Activated CD4-positive, alpha-beta memory T cell treated with anti-CD3 and anti-CD28 coated beads, Interleukin-2, amount 10 ng/mL, durations not matched to agents 7 days and 5 days (primary cell): ENCODE measurements at regions not wholly inside any gene's neighbourhood (a gene's known extent, or its start where the extent isn't known, plus 50 kb on each side); places are given as distances from the start of the nearest gene placed in this dataset.

Experiments used
- CTCF ChIA-PET: fragments of 350-600 bp; sonication (Branson Sonifier 250); formaldehyde crosslinking; loops from one replicate; lab custom pipeline; 2021; ENCODE audit warnings: antibody characterized with exemption, inconsistent platforms; lab: Charles Lee
- POLR2A ChIA-PET: fragments of 350-600 bp; sonication (Branson Sonifier 250); formaldehyde crosslinking; loops from one replicate; lab custom pipeline; 2021; ENCODE audit warnings: antibody characterized with exemption; lab: Charles Lee
- DNase-seq: peaks from one replicate; pipeline ENCODE4 v3.0.0-alpha.2; 2020
- H3K27ac Mint-ChIP-seq: one replicate; pipeline ENCODE4 v1.8.0; 2021; ENCODE audit warnings: mild to moderate bottlenecking, mixed read lengths
- H3K27me3 Mint-ChIP-seq: one replicate; pipeline ENCODE4 v1.8.0; 2021; ENCODE audit warnings: mixed read lengths
- H3K36me3 Mint-ChIP-seq: one replicate; pipeline ENCODE4 v1.8.0; 2021; ENCODE audit warnings: low read depth, mixed read lengths
- H3K4me1 Mint-ChIP-seq: one replicate; pipeline ENCODE4 v1.8.0; 2021; ENCODE audit warnings: mixed read lengths
- H3K4me3 Mint-ChIP-seq: one replicate; pipeline ENCODE4 v1.8.0; 2021; ENCODE audit warnings: mild to moderate bottlenecking, mixed read lengths
- H3K9me3 Mint-ChIP-seq: one replicate; pipeline ENCODE4 v1.8.0; 2021; ENCODE audit warnings: mixed read lengths

- H3K27ac Mint-ChIP-seq: no peak overlapping the region
- DNase-seq: no peak
- H3K4me3 Mint-ChIP-seq: no peak overlapping the region
- ChIA-PET CTCF (interaction anchor here (1.1 kb wide), 1 partner anchor 15 kb away, joined by 3 read pairs; no protein-coding TSS in a partner anchor), POLR2A (interaction anchor here (0.8 kb wide), 1 partner anchor 273 kb away, joined by 3 read pairs; the partner anchor contains the start of gene KLF6)
- no peaks in the 10 kb centered on the region for H3K36me3 Mint-ChIP-seq
- H3K9me3 Mint-ChIP-seq: no peaks in the 10 kb centered on the region
- no peaks in the 10 kb centered on the region for H3K27me3 Mint-ChIP-seq
- H3K4me1 Mint-ChIP-seq: peaks cover 29% of the 10 kb centered on the region
Measured at GRCh38 chr10:4057725-4058513, 272.9 kb upstream of the KLF6 start.

- CTCF ChIA-PET: interaction anchor here (1.1 kb wide), 1 partner anchor 16 kb away, joined by 3 read pairs; no protein-coding TSS in a partner anchor
- H3K4me1 Mint-ChIP-seq: peaks cover 26% of the 10 kb centered on the region
- H3K4me3 Mint-ChIP-seq: no peak overlapping the region
- H3K27ac Mint-ChIP-seq: no peak overlapping the region
- POLR2A ChIA-PET: interaction anchor here (0.8 kb wide), 1 partner anchor 272 kb away, joined by 3 read pairs; the partner anchor contains the start of gene KLF6
- no peaks in the 10 kb centered on the region for H3K27me3 Mint-ChIP-seq
- H3K9me3 Mint-ChIP-seq: no peaks in the 10 kb centered on the region
- no peak for DNase-seq
- H3K36me3 Mint-ChIP-seq: no peaks in the 10 kb centered on the region
Measured at GRCh38 chr10:4057021-4057420, 272.0 kb upstream of the KLF6 start.

- CTCF ChIA-PET: no interaction called here
- Mint-ChIP-seq H3K4me3 (no peak overlapping the region), H3K27ac (no peak overlapping the region), H3K4me1 (peaks cover 10% of the 10 kb centered on the region), H3K36me3 (no peaks in the 10 kb centered on the region), H3K27me3 (no peaks in the 10 kb centered on the region), H3K9me3 (no peaks in the 10 kb centered on the region)
- no peak for DNase-seq
- POLR2A ChIA-PET: no interaction called here
Measured at GRCh38 chr10:4054656-4055435, 269.8 kb upstream of the KLF6 start.

GRCh38 chr10:4053940-4054339 is 268.9 kb upstream of the KLF6 start:
- no peaks in the 10 kb centered on the region for H3K36me3 Mint-ChIP-seq
- H3K4me3 Mint-ChIP-seq: no peak overlapping the region
- peaks cover 4% of the 10 kb centered on the region for H3K4me1 Mint-ChIP-seq
- no peaks in the 10 kb centered on the region for H3K9me3 Mint-ChIP-seq
- H3K27me3 Mint-ChIP-seq: no peaks in the 10 kb centered on the region
- no peak overlapping the region for H3K27ac Mint-ChIP-seq
- DNase-seq: no peak
- POLR2A ChIA-PET: no interaction called here
- CTCF ChIA-PET: no interaction called here

GRCh38 chr10:4051641-4052151 is 266.7 kb upstream of the KLF6 start:
- H3K4me1 Mint-ChIP-seq: peaks cover 1% of the 10 kb centered on the region
- H3K27me3 Mint-ChIP-seq: peaks cover 5% of the 10 kb centered on the region
- no peak overlapping the region for H3K4me3 Mint-ChIP-seq
- H3K27ac Mint-ChIP-seq: no peak overlapping the region
- no peak for DNase-seq
- ChIA-PET CTCF (interaction anchor here (0.7 to 1.7 kb wide), 2 partner anchors 17 to 741 kb away, joined by 3 to 6 read pairs; no protein-coding TSS in a partner anchor), POLR2A (no interaction called here)
- H3K36me3 Mint-ChIP-seq: no peaks in the 10 kb centered on the region
- peaks cover 3% of the 10 kb centered on the region for H3K9me3 Mint-ChIP-seq

- Mint-ChIP-seq H3K9me3 (peaks cover 3% of the 10 kb centered on the region), H3K27me3 (peaks cover 5% of the 10 kb centered on the region), H3K4me3 (no peak overlapping the region), H3K27ac (no peak overlapping the region), H3K36me3 (no peaks in the 10 kb centered on the region), H3K4me1 (peaks cover 1% of the 10 kb centered on the region)
- no peak for DNase-seq
- POLR2A ChIA-PET: no interaction called here
- CTCF ChIA-PET: interaction anchor here (0.7 to 1.7 kb wide), 2 partner anchors 16 to 740 kb away, joined by 3 to 6 read pairs; no protein-coding TSS in a partner anchor
Measured at GRCh38 chr10:4051011-4051640, 266.1 kb upstream of the KLF6 start.

- Mint-ChIP-seq H3K27ac (no peak overlapping the region), H3K36me3 (no peaks in the 10 kb centered on the region), H3K4me3 (no peak overlapping the region), H3K27me3 (peaks cover 5% of the 10 kb centered on the region), H3K9me3 (peaks cover 3% of the 10 kb centered on the region), H3K4me1 (peaks cover 1% of the 10 kb centered on the region)
- CTCF ChIA-PET: no interaction called here
- POLR2A ChIA-PET: no interaction called here
- DNase-seq: no peak
Measured at GRCh38 chr10:4050061-4050460, 265.1 kb upstream of the KLF6 start.

- H3K36me3 Mint-ChIP-seq: no peaks in the 10 kb centered on the region
- CTCF ChIA-PET: no interaction called here
Measured at GRCh38 chr10:4049348-4049747, 264.3 kb upstream of the KLF6 start.

GRCh38 chr10:4048236-4048864 is 263.3 kb upstream of the KLF6 start:
- DNase-seq: no peak
- Mint-ChIP-seq H3K4me1 (peaks cover 1% of the 10 kb centered on the region), H3K27ac (no peak overlapping the region), H3K9me3 (peaks cover 5% of the 10 kb centered on the region), H3K36me3 (peaks cover under 1% of the 10 kb centered on the region), H3K27me3 (peaks cover 7% of the 10 kb centered on the region), H3K4me3 (no peak overlapping the region)
- POLR2A ChIA-PET: no interaction called here
- CTCF ChIA-PET: no interaction called here

More at GRCh38 chr10:4049348-4049747, 264.3 kb upstream of the KLF6 start:
- H3K27me3 Mint-ChIP-seq: peaks cover 5% of the 10 kb centered on the region
- no peak overlapping the region for H3K27ac Mint-ChIP-seq
- DNase-seq: no peak
- peaks cover 1% of the 10 kb centered on the region for H3K4me1 Mint-ChIP-seq
- H3K9me3 Mint-ChIP-seq: peaks cover 3% of the 10 kb centered on the region
- H3K4me3 Mint-ChIP-seq: no peak overlapping the region
- POLR2A ChIA-PET: no interaction called here

- Mint-ChIP-seq H3K27me3 (peaks cover 7% of the 10 kb centered on the region), H3K36me3 (peaks cover 15% of the 10 kb centered on the region), H3K4me3 (no peak overlapping the region), H3K27ac (no peak overlapping the region), H3K9me3 (peaks cover 15% of the 10 kb centered on the region), H3K4me1 (peaks cover 1% of the 10 kb centered on the region)
- CTCF ChIA-PET: no interaction called here
- POLR2A ChIA-PET: no interaction called here
- DNase-seq: no peak
Measured at GRCh38 chr10:4046712-4047354, 261.8 kb upstream of the KLF6 start.

GRCh38 chr10:4046030-4046429 is 261.0 kb upstream of the KLF6 start:
- DNase-seq: no peak
- H3K27me3 Mint-ChIP-seq: peaks cover 8% of the 10 kb centered on the region
- peaks cover 20% of the 10 kb centered on the region for H3K36me3 Mint-ChIP-seq
- H3K27ac Mint-ChIP-seq: no peak overlapping the region
- H3K9me3 Mint-ChIP-seq: peaks cover 20% of the 10 kb centered on the region
- H3K4me1 Mint-ChIP-seq: no peaks in the 10 kb centered on the region
- H3K4me3 Mint-ChIP-seq: no peak overlapping the region
- ChIA-PET POLR2A (no interaction called here), CTCF (no interaction called here)
